ENCODE measurements at regions not wholly inside any gene's neighbourhood (a gene's known extent, or its start where the extent isn't known, plus 50 kb on each side); places are given as distances from the start of the nearest gene placed in this dataset.

DNA sequence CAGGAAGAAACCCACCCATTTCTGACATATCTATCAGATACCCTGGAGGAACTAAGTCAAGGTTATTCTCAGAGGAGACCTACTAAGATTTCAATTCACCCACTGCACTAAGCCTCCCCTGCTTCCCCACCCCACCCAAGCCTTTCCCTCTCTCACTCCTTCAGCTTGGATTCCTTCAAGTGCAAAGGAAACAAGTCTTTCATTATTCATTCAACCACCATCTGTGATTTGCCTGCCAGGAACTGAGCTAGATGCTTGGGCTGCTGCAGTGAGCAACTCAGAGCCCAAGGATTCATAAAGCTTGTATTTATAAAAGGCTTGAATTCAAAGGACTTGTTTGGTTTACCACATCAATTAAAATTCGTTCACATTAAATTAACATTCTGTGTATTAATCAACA, 161.3 kb downstream of the GXYLT1 start:
- Mint-ChIP-seq H3K27ac (ENCODE audit: unreplicated experiment) (peak overlapping the region; percentile 78), H3K4me3 (no peak overlapping the region), H3K9me3 (no peaks in the 10 kb centered on the region), H3K4me1 (peaks cover 45% of the 10 kb centered on the region), H3K36me3 (ENCODE audit: low read depth) (peaks cover 4% of the 10 kb centered on the region), H3K27me3 (ENCODE audit: low read depth) (no peaks in the 10 kb centered on the region)
- no peak for DNase-seq (ENCODE audit: low read depth, low spot score)
- no peak for TF ChIP-seq CTCF (conservative IDR thresholded peaks at IDR 0.05)

DNA sequence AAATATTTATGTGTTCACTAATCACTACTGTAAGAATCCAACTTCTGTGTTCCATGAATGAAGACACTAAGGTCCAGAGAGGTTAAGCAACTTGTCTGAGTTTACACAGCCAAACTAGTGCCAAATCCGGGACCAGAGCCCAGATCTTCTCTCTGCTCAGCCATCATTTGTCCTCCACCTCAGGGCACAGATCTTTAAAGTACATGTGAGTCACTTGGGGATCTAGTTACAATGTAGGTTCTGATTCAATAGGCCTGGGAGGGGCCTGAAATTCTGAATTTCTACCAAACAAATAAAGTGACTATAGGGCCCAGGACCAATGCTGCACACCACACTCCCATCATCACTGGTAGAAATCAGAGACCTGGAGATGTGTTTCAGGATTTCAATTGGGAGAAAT, 162.9 kb downstream of the GXYLT1 start:
- Mint-ChIP-seq H3K4me3 (no peak overlapping the region), H3K4me1 (peaks cover 45% of the 10 kb centered on the region), H3K9me3 (no peaks in the 10 kb centered on the region), H3K36me3 (ENCODE audit: low read depth) (peaks cover 8% of the 10 kb centered on the region), H3K27ac (ENCODE audit: unreplicated experiment) (no peak overlapping the region), H3K27me3 (ENCODE audit: low read depth) (no peaks in the 10 kb centered on the region)
- TF ChIP-seq CTCF (conservative IDR thresholded peaks at IDR 0.05), result no peak
- no peak for DNase-seq (ENCODE audit: low read depth, low spot score)

- peaks cover 45% of the 10 kb centered on the region for H3K4me1 Mint-ChIP-seq
- no peaks in the 10 kb centered on the region for H3K27me3 Mint-ChIP-seq (ENCODE audit: low read depth)
- TF ChIP-seq CTCF (conservative IDR thresholded peaks at IDR 0.05), result no peak
- peaks cover 8% of the 10 kb centered on the region for H3K36me3 Mint-ChIP-seq (ENCODE audit: low read depth)
- DNase-seq (ENCODE audit: low read depth, low spot score), result no peak
- no peak overlapping the region for H3K4me3 Mint-ChIP-seq
- no peaks in the 10 kb centered on the region for H3K9me3 Mint-ChIP-seq
- H3K27ac Mint-ChIP-seq (ENCODE audit: unreplicated experiment), result no peak overlapping the region
These were observed 163.7 kb downstream of the GXYLT1 start for GRCh38 chr12:41981013-41981412.

- no peak for TF ChIP-seq CTCF (conservative IDR thresholded peaks at IDR 0.05)
- Mint-ChIP-seq H3K9me3 (no peaks in the 10 kb centered on the region), H3K4me3 (no peak overlapping the region), H3K36me3 (ENCODE audit: low read depth) (peaks cover 8% of the 10 kb centered on the region), H3K27ac (ENCODE audit: unreplicated experiment) (no peak overlapping the region), H3K27me3 (ENCODE audit: low read depth) (no peaks in the 10 kb centered on the region), H3K4me1 (peaks cover 45% of the 10 kb centered on the region)
- no peak for DNase-seq (ENCODE audit: low read depth, low spot score)
These were observed 164.3 kb downstream of the GXYLT1 start for GRCh38 chr12:41980390-41980789.

DNA sequence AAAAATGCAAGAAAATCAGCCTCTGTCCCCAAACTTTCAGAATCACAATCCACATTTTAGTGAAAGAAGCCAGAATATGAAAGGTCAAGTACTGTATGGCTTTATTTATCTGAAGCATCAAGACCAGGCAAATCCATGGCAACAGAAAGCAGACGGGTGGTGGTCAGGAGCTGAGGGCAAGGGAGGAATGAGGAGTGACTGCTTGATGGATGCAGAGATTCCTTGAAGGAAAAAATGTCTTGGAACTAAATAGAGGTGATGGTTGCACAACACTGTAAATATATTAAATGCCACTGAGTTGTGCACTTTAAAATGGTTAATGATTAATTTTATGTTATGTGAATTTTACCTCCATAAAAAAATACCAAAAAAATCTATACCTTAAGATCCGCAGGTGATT, 165.1 kb downstream of the GXYLT1 start:
- no peak for TF ChIP-seq CTCF (conservative IDR thresholded peaks at IDR 0.05)

DNA sequence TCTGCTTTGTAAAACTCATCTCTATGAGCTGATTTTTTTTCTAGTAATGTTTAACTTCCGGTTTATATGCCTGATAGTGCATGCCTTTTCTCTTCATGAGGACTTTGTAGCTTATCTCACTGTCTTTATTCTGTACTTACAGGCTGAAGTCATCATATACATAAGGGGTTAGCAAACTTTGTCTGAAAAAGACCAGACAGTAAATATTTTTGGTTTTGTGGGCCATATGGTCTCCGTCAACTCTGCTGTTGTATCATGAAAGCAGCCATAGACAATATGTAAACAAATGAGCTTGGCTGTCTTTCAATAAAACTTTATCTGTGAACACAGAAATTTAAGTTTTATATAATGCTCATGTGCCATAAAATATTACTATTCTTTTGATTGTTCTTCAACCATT, 172.1 kb downstream of the GXYLT1 start:
- Mint-ChIP-seq H3K36me3 (ENCODE audit: low read depth) (no peaks in the 10 kb centered on the region), H3K4me1 (peaks cover 18% of the 10 kb centered on the region), H3K4me3 (no peak overlapping the region), H3K27ac (ENCODE audit: unreplicated experiment) (no peak overlapping the region), H3K9me3 (no peaks in the 10 kb centered on the region), H3K27me3 (ENCODE audit: low read depth) (no peaks in the 10 kb centered on the region)
- no peak for TF ChIP-seq CTCF (conservative IDR thresholded peaks at IDR 0.05)
- no peak for DNase-seq (ENCODE audit: low read depth, low spot score)

More for the DNA sequence above, 165.1 kb downstream of the GXYLT1 start:
- Mint-ChIP-seq H3K27ac (ENCODE audit: unreplicated experiment) (no peak overlapping the region), H3K36me3 (ENCODE audit: low read depth) (peaks cover 8% of the 10 kb centered on the region), H3K4me1 (peaks cover 45% of the 10 kb centered on the region), H3K27me3 (ENCODE audit: low read depth) (no peaks in the 10 kb centered on the region), H3K9me3 (no peaks in the 10 kb centered on the region), H3K4me3 (no peak overlapping the region)
- no peak for DNase-seq (ENCODE audit: low read depth, low spot score)
